ENCODE measurements at regions not wholly inside any gene's neighbourhood (a gene's known extent, or its start where the extent isn't known, plus 50 kb on each side); places are given as distances from the start of the nearest gene placed in this dataset.
"Not testable (repeated sequence)": the region's sequence is repeated elsewhere in the genome, so short reads cannot be mapped to it uniquely, and the experiment has no call there.

- DNase-seq; H3K27me3 ChIP-seq (ENCODE audit: control insufficient read depth, insufficient read depth, low read length): not testable (repeated sequence)
Observed at GRCh38 chr3:90206482-90206881, 1099.1 kb downstream of the EPHA3 start.

GRCh38 chr3:90207353-90208097, 1100.1 kb downstream of the EPHA3 start:
- H3K4me3 ChIP-seq (ENCODE audit: insufficient read depth, low read depth, low read length); DNase-seq; H3K36me3 ChIP-seq (replicated peaks; ENCODE audit: control insufficient read depth, insufficient read depth, low read length); H3K27me3 ChIP-seq (ENCODE audit: control insufficient read depth, insufficient read depth, low read length): not testable (repeated sequence)

More at GRCh38 chr3:90206482-90206881, 1099.1 kb downstream of the EPHA3 start:
- H3K36me3 ChIP-seq (replicated peaks; ENCODE audit: control insufficient read depth, insufficient read depth, low read length); H3K4me3 ChIP-seq (ENCODE audit: insufficient read depth, low read depth, low read length): not testable (repeated sequence)

GRCh38 chr3:90221900-90222299, 1114.5 kb downstream of the EPHA3 start:
- H3K4me3 ChIP-seq (ENCODE audit: insufficient read depth, low read depth, low read length) = no peak overlapping the region
- no peak for DNase-seq
- H3K27me3 ChIP-seq (ENCODE audit: control insufficient read depth, insufficient read depth, low read length) = no peaks in the 10 kb centered on the region
- no peaks in the 10 kb centered on the region for H3K36me3 ChIP-seq (replicated peaks; ENCODE audit: control insufficient read depth, insufficient read depth, low read length)

- DNase-seq = no peak
- Histone ChIP-seq H3K4me3 (ENCODE audit: insufficient read depth, low read depth, low read length) (no peak overlapping the region), H3K36me3 (replicated peaks; ENCODE audit: control insufficient read depth, insufficient read depth, low read length) (no peaks in the 10 kb centered on the region), H3K27me3 (ENCODE audit: control insufficient read depth, insufficient read depth, low read length) (no peaks in the 10 kb centered on the region)
Observed at GRCh38 chr3:90241481-90241880, 1134.1 kb downstream of the EPHA3 start.

GRCh38 chr3:90253131-90253530, 1145.7 kb downstream of the EPHA3 start:
- DNase-seq = no peak
- Histone ChIP-seq H3K27me3 (ENCODE audit: control insufficient read depth, insufficient read depth, low read length) (no peaks in the 10 kb centered on the region), H3K36me3 (replicated peaks; ENCODE audit: control insufficient read depth, insufficient read depth, low read length) (no peaks in the 10 kb centered on the region), H3K4me3 (ENCODE audit: insufficient read depth, low read depth, low read length) (no peak overlapping the region)

- no peaks in the 10 kb centered on the region for H3K36me3 ChIP-seq (replicated peaks; ENCODE audit: control insufficient read depth, insufficient read depth, low read length)
- no peak overlapping the region for H3K4me3 ChIP-seq (ENCODE audit: insufficient read depth, low read depth, low read length)
- H3K27me3 ChIP-seq (ENCODE audit: control insufficient read depth, insufficient read depth, low read length) = no peaks in the 10 kb centered on the region
- DNase-seq = no peak
Observed at GRCh38 chr3:90261481-90262433, 1154.3 kb downstream of the EPHA3 start.
